Activated T-helper 17 cell treated with anti-CD3 and anti-CD28 coated beads, Interleukin-2, amount 50 U/mL, for 72 hours (primary cell): ENCODE measurements at regions not wholly inside any gene's neighbourhood (a gene's known extent, or its start where the extent isn't known, plus 50 kb on each side); places are given as distances from the start of the nearest gene placed in this dataset.

Source experiments
- ATAC-seq: fragments of 150-1000 bp; cut with Tn5 transposase; replicated peaks from 2 replicates; pipeline ENCODE4 v1.10.0; 2021; ENCODE audit warnings: mild to moderate bottlenecking, moderate library complexity
- H3K27ac Mint-ChIP-seq: one replicate; pipeline ENCODE4 v1.8.0; 2022; ENCODE audit warnings: mixed read lengths
- H3K27me3 Mint-ChIP-seq: one replicate; pipeline ENCODE4 v1.8.0; 2022; ENCODE audit warnings: mixed read lengths
- H3K36me3 Mint-ChIP-seq: one replicate; pipeline ENCODE4 v1.8.0; 2022; ENCODE audit warnings: low read depth, mild to moderate bottlenecking, mixed read lengths
- H3K4me1 Mint-ChIP-seq: one replicate; pipeline ENCODE4 v1.8.0; 2022; ENCODE audit warnings: mixed read lengths
- H3K4me3 Mint-ChIP-seq: one replicate; pipeline ENCODE4 v1.8.0; 2022; ENCODE audit warnings: mild to moderate bottlenecking, mixed read lengths
- H3K9me3 Mint-ChIP-seq: one replicate; pipeline ENCODE4 v1.8.0; 2022; ENCODE audit warnings: mixed read lengths

- Mint-ChIP-seq H3K36me3 (no peaks in the 10 kb centered on the region), H3K27me3 (no peaks in the 10 kb centered on the region), H3K9me3 (no peaks in the 10 kb centered on the region), H3K4me1 (peaks cover 6% of the 10 kb centered on the region), H3K4me3 (peak overlapping the region; percentile 71), H3K27ac (peak overlapping the region; percentile 77)
- no peak for ATAC-seq
Measured at GRCh38 chr2:48107326-48107925, 201.1 kb upstream of the FBXO11 start.

DNA sequence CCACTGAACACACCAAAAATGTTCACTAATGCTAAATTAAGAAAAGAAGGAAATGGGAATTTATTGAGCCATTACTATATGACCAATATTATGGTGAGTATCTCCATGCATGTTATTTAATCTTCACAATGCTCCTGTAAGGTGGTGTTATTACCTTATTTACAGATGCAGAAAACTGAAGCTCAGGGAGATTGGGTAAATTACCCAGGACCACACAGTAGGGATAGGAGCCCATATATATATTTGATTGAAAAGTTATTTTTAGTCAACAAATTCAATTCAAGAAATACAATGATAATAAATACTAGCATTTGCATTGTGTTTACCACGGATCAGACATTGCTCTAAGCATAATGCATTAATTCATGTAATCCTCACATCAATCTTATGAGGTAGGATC, 202.2 kb upstream of the FBXO11 start:
- no peak overlapping the region for H3K27ac Mint-ChIP-seq
- peaks cover 7% of the 10 kb centered on the region for H3K4me1 Mint-ChIP-seq
- H3K27me3 Mint-ChIP-seq = no peaks in the 10 kb centered on the region
- ATAC-seq = no peak
- H3K9me3 Mint-ChIP-seq = no peaks in the 10 kb centered on the region
- H3K36me3 Mint-ChIP-seq = no peaks in the 10 kb centered on the region
- H3K4me3 Mint-ChIP-seq = no peak overlapping the region

GRCh38 chr2:48109491-48110204, 203.3 kb upstream of the FBXO11 start:
- no peaks in the 10 kb centered on the region for H3K36me3 Mint-ChIP-seq

DNA sequence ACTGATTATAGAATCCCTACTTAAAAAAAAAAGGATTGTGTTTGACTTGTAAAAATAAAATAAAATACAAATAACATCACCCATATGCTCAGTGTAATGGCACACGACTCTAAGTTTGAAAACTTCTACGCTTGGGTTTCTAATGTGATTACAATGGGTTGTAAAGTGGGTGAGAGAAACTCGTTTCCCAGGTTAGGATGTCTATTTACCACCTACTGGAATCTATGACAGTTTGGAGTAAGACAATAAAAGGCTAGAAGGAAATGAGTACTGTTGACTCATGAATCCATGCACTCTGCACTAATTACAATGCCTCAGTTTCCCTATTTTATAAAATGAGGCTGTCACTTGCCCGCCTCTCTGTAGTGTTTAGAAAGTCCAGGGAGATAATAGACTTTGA, 204.0 kb upstream of the FOXN2 start:
- no peak for ATAC-seq
- peak overlapping the region; percentile 94 for H3K27ac Mint-ChIP-seq
- H3K4me3 Mint-ChIP-seq = peak overlapping the region; percentile 86
- no peaks in the 10 kb centered on the region for H3K27me3 Mint-ChIP-seq
- H3K9me3 Mint-ChIP-seq = no peaks in the 10 kb centered on the region
- peaks cover 22% of the 10 kb centered on the region for H3K4me1 Mint-ChIP-seq
- no peaks in the 10 kb centered on the region for H3K36me3 Mint-ChIP-seq

More at GRCh38 chr2:48109491-48110204, 203.3 kb upstream of the FBXO11 start:
- Mint-ChIP-seq H3K27me3 (no peaks in the 10 kb centered on the region), H3K4me3 (no peak overlapping the region), H3K4me1 (peaks cover 19% of the 10 kb centered on the region), H3K27ac (no peak overlapping the region), H3K9me3 (no peaks in the 10 kb centered on the region)
- no peak for ATAC-seq

GRCh38 chr2:48112911-48113680, 201.4 kb upstream of the FOXN2 start:
- no peak for ATAC-seq
- Mint-ChIP-seq H3K36me3 (no peaks in the 10 kb centered on the region), H3K4me3 (peak overlapping the region; percentile 33), H3K27me3 (no peaks in the 10 kb centered on the region), H3K4me1 (peaks cover 16% of the 10 kb centered on the region), H3K9me3 (no peaks in the 10 kb centered on the region), H3K27ac (peak overlapping the region; percentile 85)

- no peak for ATAC-seq
- H3K36me3 Mint-ChIP-seq = no peaks in the 10 kb centered on the region
- H3K9me3 Mint-ChIP-seq = no peaks in the 10 kb centered on the region
- no peaks in the 10 kb centered on the region for H3K27me3 Mint-ChIP-seq
- peak overlapping the region; percentile 33 for H3K4me3 Mint-ChIP-seq
- H3K4me1 Mint-ChIP-seq = peaks cover 16% of the 10 kb centered on the region
- H3K27ac Mint-ChIP-seq = peak overlapping the region; percentile 85
Measured at GRCh38 chr2:48113767-48114166, 200.7 kb upstream of the FOXN2 start.

DNA sequence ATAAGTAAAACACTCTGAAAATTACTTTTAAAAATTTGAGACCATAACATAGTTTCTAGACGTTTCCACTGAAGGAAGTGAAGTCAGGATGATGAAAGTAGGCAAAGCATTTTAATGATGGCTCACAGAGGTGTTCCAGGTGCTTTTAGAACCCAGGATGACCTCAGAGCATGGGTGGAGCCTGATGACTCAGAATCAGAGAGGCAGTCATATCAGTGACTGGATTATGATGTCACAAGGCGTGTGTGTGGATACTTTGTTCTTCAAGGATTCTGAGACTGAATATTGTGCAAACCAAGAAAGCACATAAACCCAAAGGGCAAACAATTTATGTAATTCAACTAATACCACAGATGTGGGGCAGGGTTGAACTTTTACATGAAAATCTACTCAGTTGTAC, 200.2 kb upstream of the FOXN2 start:
- H3K9me3 Mint-ChIP-seq = no peaks in the 10 kb centered on the region
- H3K27ac Mint-ChIP-seq = peak overlapping the region; percentile 85
- H3K4me3 Mint-ChIP-seq = peak overlapping the region; percentile 33
- H3K36me3 Mint-ChIP-seq = no peaks in the 10 kb centered on the region
- peaks cover 16% of the 10 kb centered on the region for H3K4me1 Mint-ChIP-seq
- H3K27me3 Mint-ChIP-seq = no peaks in the 10 kb centered on the region
- peak; percentile 81 for ATAC-seq

- Mint-ChIP-seq H3K27ac (no peak overlapping the region), H3K9me3 (no peaks in the 10 kb centered on the region), H3K36me3 (no peaks in the 10 kb centered on the region), H3K4me3 (no peak overlapping the region), H3K4me1 (peaks cover 20% of the 10 kb centered on the region), H3K27me3 (peaks cover 4% of the 10 kb centered on the region)
- no peak for ATAC-seq
Measured at GRCh38 chr2:48116497-48116896, 198.0 kb upstream of the FOXN2 start.

- H3K4me1 Mint-ChIP-seq = peaks cover 14% of the 10 kb centered on the region
- H3K4me3 Mint-ChIP-seq = no peak overlapping the region
- H3K27me3 Mint-ChIP-seq = peaks cover 4% of the 10 kb centered on the region
- H3K36me3 Mint-ChIP-seq = no peaks in the 10 kb centered on the region
- no peak for ATAC-seq
- H3K27ac Mint-ChIP-seq = no peak overlapping the region
- H3K9me3 Mint-ChIP-seq = no peaks in the 10 kb centered on the region
Measured at GRCh38 chr2:48118895-48119294, 195.6 kb upstream of the FOXN2 start.

DNA sequence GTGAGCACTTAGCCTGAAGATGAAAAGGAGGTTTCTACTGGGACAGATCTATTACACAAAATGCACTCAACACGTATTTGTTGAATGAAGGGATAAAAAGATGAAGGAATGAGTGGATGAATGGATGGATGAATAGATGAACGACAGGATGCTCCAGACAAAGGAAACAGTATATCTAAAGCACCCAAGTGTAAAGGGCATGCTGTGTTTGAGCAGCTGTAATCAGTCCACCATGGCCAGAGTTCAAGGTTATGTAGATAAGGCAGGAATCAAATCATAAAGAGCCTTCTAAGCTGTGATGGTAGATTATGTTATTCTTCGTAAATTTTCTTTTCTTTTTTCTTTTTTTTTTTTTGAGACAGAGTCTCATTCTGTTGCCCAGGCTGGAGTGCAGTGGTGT, 194.4 kb upstream of the FOXN2 start:
- Mint-ChIP-seq H3K4me3 (no peak overlapping the region), H3K4me1 (peaks cover 4% of the 10 kb centered on the region), H3K36me3 (no peaks in the 10 kb centered on the region), H3K9me3 (no peaks in the 10 kb centered on the region), H3K27ac (no peak overlapping the region), H3K27me3 (peaks cover 4% of the 10 kb centered on the region)
- ATAC-seq = no peak

GRCh38 chr2:48120759-48121242, 193.7 kb upstream of the FOXN2 start:
- H3K4me1 Mint-ChIP-seq = peaks cover 4% of the 10 kb centered on the region
- no peak overlapping the region for H3K4me3 Mint-ChIP-seq
- H3K27me3 Mint-ChIP-seq = peaks cover 4% of the 10 kb centered on the region
- H3K9me3 Mint-ChIP-seq = no peaks in the 10 kb centered on the region
- H3K36me3 Mint-ChIP-seq = no peaks in the 10 kb centered on the region
- H3K27ac Mint-ChIP-seq = no peak overlapping the region
- ATAC-seq = peak; percentile 53

DNA sequence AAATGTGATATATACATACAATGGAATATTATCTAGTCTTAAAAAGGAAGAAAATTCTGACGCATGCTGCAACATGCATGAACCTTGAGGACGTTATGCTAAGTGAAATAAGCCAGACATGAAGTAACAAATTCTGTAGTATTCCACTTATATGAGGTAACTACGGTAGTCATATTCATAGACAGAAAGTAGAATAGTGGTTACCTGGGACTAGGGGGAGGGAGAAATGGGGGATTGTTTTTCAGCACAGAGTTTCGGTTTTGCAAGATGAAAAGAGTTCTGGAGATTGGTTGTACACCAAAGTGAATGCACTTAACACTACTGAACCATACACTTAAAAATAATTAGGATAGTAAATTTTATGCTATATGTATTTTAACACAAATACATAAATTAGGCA, 192.3 kb upstream of the FOXN2 start:
- H3K4me3 Mint-ChIP-seq = no peak overlapping the region
- ATAC-seq = peak; percentile 73
- no peak overlapping the region for H3K27ac Mint-ChIP-seq

GRCh38 chr2:48124592-48124991, 189.9 kb upstream of the FOXN2 start:
- no peak for ATAC-seq
- Mint-ChIP-seq H3K27me3 (peaks cover 4% of the 10 kb centered on the region), H3K4me1 (peaks cover 4% of the 10 kb centered on the region), H3K27ac (no peak overlapping the region), H3K36me3 (no peaks in the 10 kb centered on the region), H3K9me3 (no peaks in the 10 kb centered on the region), H3K4me3 (no peak overlapping the region)

More for the DNA sequence above, 192.3 kb upstream of the FOXN2 start:
- peaks cover 4% of the 10 kb centered on the region for H3K27me3 Mint-ChIP-seq
- no peaks in the 10 kb centered on the region for H3K36me3 Mint-ChIP-seq
- H3K9me3 Mint-ChIP-seq = no peaks in the 10 kb centered on the region
- peaks cover 4% of the 10 kb centered on the region for H3K4me1 Mint-ChIP-seq

- Mint-ChIP-seq H3K9me3 (no peaks in the 10 kb centered on the region), H3K27ac (no peak overlapping the region), H3K27me3 (no peaks in the 10 kb centered on the region), H3K4me3 (no peak overlapping the region), H3K36me3 (no peaks in the 10 kb centered on the region), H3K4me1 (no peaks in the 10 kb centered on the region)
- ATAC-seq = no peak
Measured at GRCh38 chr2:48126162-48126561, 188.3 kb upstream of the FOXN2 start.
